ENCODE measurements at regions not wholly inside any gene's neighbourhood (a gene's known extent, or its start where the extent isn't known, plus 50 kb on each side); places are given as distances from the start of the nearest gene placed in this dataset.

DNA sequence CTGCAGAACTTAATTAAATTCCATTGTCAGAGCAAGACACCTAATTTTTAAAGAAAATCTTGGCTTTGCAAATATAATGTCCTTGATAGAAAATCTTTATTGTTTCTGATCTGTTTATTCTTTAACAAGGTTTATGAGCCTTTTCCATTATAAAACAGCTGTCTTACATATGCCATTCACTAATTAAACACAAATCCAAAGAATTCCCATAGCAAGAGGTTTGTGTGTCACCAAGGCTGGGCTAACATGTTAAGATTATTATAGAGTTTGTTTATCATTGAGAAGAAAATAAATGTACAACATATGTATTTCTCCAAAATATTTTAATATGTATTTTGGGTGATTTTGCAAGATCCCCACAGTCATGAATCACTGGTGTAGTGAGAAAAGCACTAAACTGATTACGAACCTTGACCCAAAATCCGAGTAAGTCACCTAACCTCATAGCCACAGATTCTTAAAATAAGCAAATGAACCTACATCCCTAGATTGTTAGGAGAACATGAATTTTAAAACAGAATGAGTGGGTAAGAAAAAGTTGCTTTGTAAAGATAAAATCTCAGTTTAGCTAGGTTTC is 694.8 kb upstream of the INTU start:
- peaks cover 0 to 1% (median 0%) of the 10 kb centered on the region in 3 donors for H3K9me3 ChIP-seq (ENCODE audit: control extremely low read depth in 1 of 3, control insufficient read depth in 2 of 3, insufficient read depth in 1 of 3, low read length in 2 of 3)
- ChIA-PET POLR2A (no interaction called here), CTCF (no interaction called here)
- no peaks in the 10 kb centered on the region for H4K20me1 ChIP-seq (ENCODE audit: control insufficient read depth, insufficient read depth, low read length, poor library complexity, severe bottlenecking)
- Mint-ChIP-seq H3K4me1 (no peaks in the 10 kb centered on the region), H3K27me3 (no peaks in the 10 kb centered on the region), H3K4me3 (no peak overlapping the region), H3K9me3 (ENCODE audit: insufficient read depth) (no peaks in the 10 kb centered on the region), H3K27ac (no peak overlapping the region)
- H3K4me1 ChIP-seq (ENCODE audit: control insufficient read depth in 2 of 2, insufficient read depth in 2 of 2, low read length in 2 of 2) = no peaks in the 10 kb centered on the region
- no peak overlapping the region for H3K4me3 ChIP-seq (ENCODE audit: control extremely low read depth in 1 of 5, extremely low read depth in 1 of 5, insufficient read depth in 1 of 5, low read depth in 2 of 5, low read length in 4 of 5)
- H3K27me3 ChIP-seq (replicated peaks in 1 of 4; ENCODE audit: control extremely low read depth in 1 of 4, control insufficient read depth in 3 of 4, insufficient read depth in 4 of 4, low read length in 3 of 4) = no peaks in the 10 kb centered on the region
- no peak overlapping the region for H3K4me2 ChIP-seq (replicated peaks; ENCODE audit: low read depth, low read length, poor library complexity, severe bottlenecking)
- no peak overlapping the region for H3K27ac ChIP-seq (ENCODE audit: low read length in 2 of 2)
- intact Hi-C loops (cut with micrococcal nuclease) = no loop called here
- WGBS (ENCODE audit: insufficient coverage) = no CpG with 5 or more reads among the region's 2 CpGs
- no peaks in the 10 kb centered on the region for H3K36me3 ChIP-seq (replicated peaks in 1 of 2; ENCODE audit: control extremely low read depth in 1 of 2, control insufficient read depth in 1 of 2, extremely low read depth in 1 of 2, insufficient read depth in 2 of 2, low read length in 1 of 2)
- ATAC-seq (ENCODE audit: low read depth) = no peak
- no peak overlapping the region for H3K9ac ChIP-seq (ENCODE audit: low read length)
- no peak for DNase-seq
- TF ChIP-seq, protein P1, sequence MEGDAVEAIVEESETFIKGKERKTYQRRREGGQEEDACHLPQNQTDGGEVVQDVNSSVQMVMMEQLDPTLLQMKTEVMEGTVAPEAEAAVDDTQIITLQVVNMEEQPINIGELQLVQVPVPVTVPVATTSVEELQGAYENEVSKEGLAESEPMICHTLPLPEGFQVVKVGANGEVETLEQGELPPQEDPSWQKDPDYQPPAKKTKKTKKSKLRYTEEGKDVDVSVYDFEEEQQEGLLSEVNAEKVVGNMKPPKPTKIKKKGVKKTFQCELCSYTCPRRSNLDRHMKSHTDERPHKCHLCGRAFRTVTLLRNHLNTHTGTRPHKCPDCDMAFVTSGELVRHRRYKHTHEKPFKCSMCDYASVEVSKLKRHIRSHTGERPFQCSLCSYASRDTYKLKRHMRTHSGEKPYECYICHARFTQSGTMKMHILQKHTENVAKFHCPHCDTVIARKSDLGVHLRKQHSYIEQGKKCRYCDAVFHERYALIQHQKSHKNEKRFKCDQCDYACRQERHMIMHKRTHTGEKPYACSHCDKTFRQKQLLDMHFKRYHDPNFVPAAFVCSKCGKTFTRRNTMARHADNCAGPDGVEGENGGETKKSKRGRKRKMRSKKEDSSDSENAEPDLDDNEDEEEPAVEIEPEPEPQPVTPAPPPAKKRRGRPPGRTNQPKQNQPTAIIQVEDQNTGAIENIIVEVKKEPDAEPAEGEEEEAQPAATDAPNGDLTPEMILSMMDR (IDR thresholded peaks at IDR 0.05) = no peak
- no peak for TF ChIP-seq EZH2 (IDR thresholded peaks at IDR 0.05; ENCODE audit: borderline replicate concordance, insufficient read depth, low read depth, low read length, poor library complexity, severe bottlenecking)
- no peaks in the 10 kb centered on the region for H3K79me2 ChIP-seq (ENCODE audit: control insufficient read depth, insufficient read depth, low read length)
- no peak overlapping the region for H2AFZ ChIP-seq (ENCODE audit: insufficient read depth, low read depth, low read length, poor library complexity, severe bottlenecking)

DNA sequence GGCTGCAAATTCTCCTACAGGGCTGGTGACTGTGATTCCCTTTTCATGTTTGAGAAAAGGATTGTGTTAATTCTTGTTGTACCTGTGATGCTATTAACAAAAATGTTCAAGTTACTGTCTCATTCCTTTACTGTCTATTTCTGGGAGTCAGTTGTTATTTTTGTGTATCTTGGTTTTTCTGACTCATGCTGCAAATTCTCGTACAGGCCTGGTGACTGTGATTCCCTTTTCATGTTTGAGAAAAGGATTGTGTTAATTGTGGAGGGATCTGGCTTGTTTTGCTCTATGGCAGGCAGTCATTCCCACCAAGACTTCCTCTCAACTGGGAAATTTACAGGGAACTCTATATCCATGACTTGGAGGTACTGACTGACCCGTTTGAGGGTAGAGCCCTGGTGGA is 693.4 kb upstream of the INTU start:
- H3K4me2 ChIP-seq (replicated peaks; ENCODE audit: low read depth, low read length, poor library complexity, severe bottlenecking) = no peak overlapping the region
- H3K4me3 ChIP-seq (ENCODE audit: control extremely low read depth in 1 of 5, extremely low read depth in 1 of 5, insufficient read depth in 1 of 5, low read depth in 2 of 5, low read length in 4 of 5) = no peak overlapping the region
- H3K36me3 ChIP-seq (replicated peaks in 1 of 2; ENCODE audit: control extremely low read depth in 1 of 2, control insufficient read depth in 1 of 2, extremely low read depth in 1 of 2, insufficient read depth in 2 of 2, low read length in 1 of 2) = no peaks in the 10 kb centered on the region
- H3K27me3 ChIP-seq (replicated peaks in 1 of 4; ENCODE audit: control extremely low read depth in 1 of 4, control insufficient read depth in 3 of 4, insufficient read depth in 4 of 4, low read length in 3 of 4) = no peaks in the 10 kb centered on the region
- WGBS (ENCODE audit: insufficient coverage) = no CpG with 5 or more reads among the region's 2 CpGs
- Mint-ChIP-seq H3K27ac (no peak overlapping the region), H3K4me1 (no peaks in the 10 kb centered on the region), H3K27me3 (no peaks in the 10 kb centered on the region), H3K4me3 (no peak overlapping the region), H3K9me3 (ENCODE audit: insufficient read depth) (no peaks in the 10 kb centered on the region)
- no peaks in the 10 kb centered on the region for H3K4me1 ChIP-seq (ENCODE audit: control insufficient read depth in 2 of 2, insufficient read depth in 2 of 2, low read length in 2 of 2)
- H3K9ac ChIP-seq (ENCODE audit: low read length) = no peak overlapping the region
- no peak for TF ChIP-seq EZH2 (IDR thresholded peaks at IDR 0.05; ENCODE audit: borderline replicate concordance, insufficient read depth, low read depth, low read length, poor library complexity, severe bottlenecking)
- TF ChIP-seq, protein P1 (IDR thresholded peaks at IDR 0.05) = no peak
- ChIA-PET CTCF (no interaction called here), POLR2A (no interaction called here)
- peaks cover 0 to 1% (median 0%) of the 10 kb centered on the region in 3 donors for H3K9me3 ChIP-seq (ENCODE audit: control extremely low read depth in 1 of 3, control insufficient read depth in 2 of 3, insufficient read depth in 1 of 3, low read length in 2 of 3)
- no peak for ATAC-seq (ENCODE audit: low read depth)
- intact Hi-C loops (cut with micrococcal nuclease) = no loop called here
- H3K79me2 ChIP-seq (ENCODE audit: control insufficient read depth, insufficient read depth, low read length) = no peaks in the 10 kb centered on the region
- no peaks in the 10 kb centered on the region for H4K20me1 ChIP-seq (ENCODE audit: control insufficient read depth, insufficient read depth, low read length, poor library complexity, severe bottlenecking)
- no peak overlapping the region for H2AFZ ChIP-seq (ENCODE audit: insufficient read depth, low read depth, low read length, poor library complexity, severe bottlenecking)
- no peak overlapping the region for H3K27ac ChIP-seq (ENCODE audit: low read length in 2 of 2)
- no peak for DNase-seq

Measured in B cell (primary cell).